SK-N-SH (cell line): ENCODE measurements at regions not wholly inside any gene's neighbourhood (a gene's known extent, or its start where the extent isn't known, plus 50 kb on each side); places are given as distances from the start of the nearest gene placed in this dataset.

Source experiments
- CTCF ChIA-PET: fragments of 300-600, 350-600 bp; formaldehyde crosslinking; extraction: SDS; loops from one replicate; lab custom pipeline; 2021; lab: Yijun Ruan, JAX
- POLR2A ChIA-PET: fragments of 350-600 bp; sonication (Branson Sonifier 250); formaldehyde crosslinking; extraction: SDS; loops from one replicate; lab custom pipeline; 2020; ENCODE audit warnings: antibody characterized with exemption, inconsistent platforms; lab: Yijun Ruan, JAX
- DNase-seq: peaks from one replicate; pipeline ENCODE4 v3.0.0; 2012
- H2AFZ ChIP-seq: fragments of 200-600 bp; sonication (generic); 2 replicates; pipeline ENCODE4 v1.8.1; 2016; ENCODE audit warnings: antibody characterized with exemption, mild to moderate bottlenecking, low read depth
- H3F3A ChIP-seq: fragments of 200-600 bp; sonication (generic); replicated peaks from 2 replicates; pipeline ENCODE3; 2016; ENCODE audit warnings: antibody characterized with exemption, mild to moderate bottlenecking; ENCODE audit not compliant: insufficient read depth
- H3K27ac ChIP-seq, 2 experiments: fragments of 200-500 bp in 1 of 2; fragments of 200-600 bp in 1 of 2; sonication (Bioruptor generic) in 1 of 2; sonication (generic), shearing (Covaris generic) in 1 of 2; 2 replicates each; pipeline versions ENCODE4 v1.5.1 to v1.6.1; 2014 to 2016; ENCODE audit warnings: low read depth in 2 of 2, inconsistent platforms in 1 of 2, low read length in 1 of 2, mild to moderate bottlenecking in 1 of 2, mixed read lengths in 1 of 2
- H3K27me3 ChIP-seq: fragments of 200-600 bp; sonication (generic), shearing (Covaris generic); 2 replicates; pipeline ENCODE4 v1.6.1; 2016; ENCODE audit warnings: mixed run types; ENCODE audit not compliant: insufficient read depth
- H3K36me3 ChIP-seq, 2 experiments: fragments of 200-500 bp in 1 of 2; fragments of 200-600 bp in 1 of 2; sonication (Bioruptor generic) in 1 of 2; sonication (generic) in 1 of 2; replicated peaks in 1 of 2; 2 replicates each; pipeline versions ENCODE3 to v1.5.1; 2014 to 2016; ENCODE audit warnings: low read length in 1 of 2, mild to moderate bottlenecking in 1 of 2; ENCODE audit not compliant: insufficient read depth in 2 of 2, control insufficient read depth in 1 of 2
- H3K4me1 ChIP-seq, 2 experiments: fragments of 200-500 bp in 1 of 2; fragments of 200-600 bp in 1 of 2; sonication (Bioruptor generic) in 1 of 2; sonication (generic), shearing (Covaris generic) in 1 of 2; 2 replicates each; pipeline versions ENCODE4 v1.5.1 to v1.6.1; 2014 to 2016; ENCODE audit warnings: low read depth in 1 of 2, low read length in 1 of 2, mixed run types in 1 of 2; ENCODE audit not compliant: insufficient read depth in 2 of 2, control insufficient read depth in 1 of 2
- H3K4me2 ChIP-seq: fragments of 200-600 bp; sonication (generic), shearing (Covaris generic); 2 replicates; pipeline ENCODE4 v1.6.1; 2017; ENCODE audit warnings: mixed run types
- H3K4me3 ChIP-seq, 2 experiments: fragments of 200-500 bp in 1 of 2; fragments of 200-600 bp in 1 of 2; sonication (Bioruptor generic) in 1 of 2; sonication (generic), shearing (Covaris generic) in 1 of 2; 2 replicates each; pipeline versions ENCODE4 v1.5.1 to v1.8.1; 2014 to 2016; ENCODE audit warnings: low read depth in 2 of 2, inconsistent platforms in 1 of 2, low read length in 1 of 2, mild to moderate bottlenecking in 1 of 2, mixed read lengths in 1 of 2, moderate library complexity in 1 of 2
- H3K79me2 ChIP-seq: fragments of 200-600 bp; sonication (generic); 2 replicates; pipeline ENCODE4 v1.8.1; 2017; ENCODE audit warnings: mild to moderate bottlenecking; ENCODE audit not compliant: insufficient read depth
- H3K9ac ChIP-seq: fragments of 200-600 bp; sonication (generic); 2 replicates; pipeline ENCODE4 v1.6.1; 2017; ENCODE audit warnings: mixed run types
- H3K9me2 ChIP-seq: fragments of 200-600 bp; sonication (generic); 2 replicates; pipeline ENCODE4 v1.6.1; 2017; ENCODE audit warnings: mixed run types
- H3K9me3 ChIP-seq: fragments of 200-600 bp; sonication (generic); 2 replicates; pipeline ENCODE4 v1.6.1; 2017; ENCODE audit warnings: mixed run types, mild to moderate bottlenecking, moderate library complexity
- H4K20me1 ChIP-seq: fragments of 200-600 bp; sonication (generic); 2 replicates; pipeline ENCODE4 v1.6.1; 2017; ENCODE audit warnings: mild to moderate bottlenecking, mixed run types; ENCODE audit not compliant: insufficient read depth
- ELF1 ChIP-seq: IDR thresholded peaks from 2 replicates; pipeline ENCODE4 v1.4.0; 2012
- EP300 ChIP-seq, 2 experiments: IDR thresholded peaks; 2 replicates each; pipeline versions ENCODE4 v1.4.0 to v1.6.1; 2012; ENCODE audit warnings: borderline replicate concordance in 1 of 2, low read depth in 1 of 2, low read length in 1 of 2
- FOSL2 ChIP-seq: IDR thresholded peaks from 2 replicates; pipeline ENCODE4 v1.4.0; 2012; ENCODE audit warnings: low read depth, mild to moderate bottlenecking, moderate library complexity, borderline replicate concordance
- FOXM1 ChIP-seq: IDR thresholded peaks from 2 replicates; pipeline ENCODE4 v1.4.0; 2012; ENCODE audit warnings: low read depth, mild to moderate bottlenecking
- MEF2A ChIP-seq: IDR thresholded peaks from 2 replicates; pipeline ENCODE4 v1.4.0; 2012; ENCODE audit warnings: low read depth, borderline replicate concordance
- MXI1 ChIP-seq: IDR thresholded peaks from 2 replicates; pipeline ENCODE4 v1.6.1; 2012; ENCODE audit warnings: mild to moderate bottlenecking, low read depth, low read length, improper control_type of control experiment
- POLR2AphosphoS5 ChIP-seq: IDR thresholded peaks from 2 replicates; pipeline ENCODE4 v1.6.1; 2012; ENCODE audit warnings: low read depth, low read length
- RAD21 ChIP-seq: IDR thresholded peaks from 2 replicates; pipeline ENCODE4 v1.6.1; 2012; ENCODE audit warnings: mild to moderate bottlenecking, low read length
- RCOR1 ChIP-seq: fragments of 150-350 bp; IDR thresholded peaks from 2 replicates; pipeline ENCODE4 v1.6.1; 2017; ENCODE audit warnings: antibody characterized with exemption, low read length
- RXRA ChIP-seq: IDR thresholded peaks from 2 replicates; pipeline ENCODE4 v1.4.0; 2012; ENCODE audit warnings: low read depth, mild to moderate bottlenecking, borderline replicate concordance
- SIN3A ChIP-seq: IDR thresholded peaks from 2 replicates; pipeline ENCODE4 v1.6.1; 2012; ENCODE audit warnings: low read depth, mild to moderate bottlenecking, low read length, moderate library complexity, borderline replicate concordance
- SMC3 ChIP-seq: IDR thresholded peaks from 2 replicates; pipeline ENCODE4 v1.6.1; 2012; ENCODE audit warnings: low read depth, low read length, improper control_type of control experiment
- TAF1 ChIP-seq: IDR thresholded peaks from 2 replicates; pipeline ENCODE4 v1.6.1; 2012; ENCODE audit warnings: low read depth, mild to moderate bottlenecking, low read length, moderate library complexity, borderline replicate concordance
- TCF12 ChIP-seq: IDR thresholded peaks from 2 replicates; pipeline ENCODE4 v1.4.0; 2012
- TEAD4 ChIP-seq: IDR thresholded peaks from 2 replicates; pipeline ENCODE4 v1.4.0; 2012; ENCODE audit warnings: mild to moderate bottlenecking, borderline replicate concordance; ENCODE audit not compliant: insufficient read depth
- USF2 ChIP-seq: fragments of 150-350 bp; IDR thresholded peaks from 2 replicates; pipeline ENCODE4 v1.6.1; 2017; ENCODE audit warnings: antibody characterized with exemption, low read length, low read depth, borderline replicate concordance
- whole genome bisulfite sequencing: methylation state at CpG from one replicate; pipeline ENCODE4 v1.1.6; 2017; ENCODE audit warnings: low lambda C conversion rate; 5-methylcytosine and 5-hydroxymethylcytosine counted together
- TF ChIP-seq, protein P1 (sequence below): IDR thresholded peaks from 2 replicates; pipeline ENCODE4 v1.4.0; 2012; ENCODE audit warnings: low read depth, borderline replicate concordance

GRCh38 chr2:177318613-177319012 lies 54.1 kb upstream of the NFE2L2 start:
- DNase-seq = no peak
- CTCF ChIA-PET = no interaction called here
- no peak overlapping the region for H3K9ac ChIP-seq
- no peaks in the 10 kb centered on the region for H3K27me3 ChIP-seq
- no peak overlapping the region for H2AFZ ChIP-seq
- H3K4me3 ChIP-seq = no peak overlapping the region
- no peaks in the 10 kb centered on the region for H3K9me2 ChIP-seq
- POLR2A ChIA-PET = no interaction called here
- no peak overlapping the region for H3K4me2 ChIP-seq
- no peaks in the 10 kb centered on the region for H3K79me2 ChIP-seq
- WGBS = 100% methylated on average over 1 of the region's 1 CpG
- no peaks in the 10 kb centered on the region for H3K9me3 ChIP-seq
- H3K4me1 ChIP-seq = 0 out of 4 replicates have a peak, but pooled peaks cover 0 to 7% of the 10 kb centered on the region in 2 experiments
- H3K36me3 ChIP-seq = peaks cover 0 to 18% of the 10 kb centered on the region in 2 experiments
- H3K27ac ChIP-seq = no peak overlapping the region
- TF ChIP-seq MEF2A = no peak
- TF ChIP-seq, all 33 proteins: peak for 0
- H4K20me1 ChIP-seq = no peaks in the 10 kb centered on the region
- peaks cover 5% of the 10 kb centered on the region for H3F3A ChIP-seq

DNA sequence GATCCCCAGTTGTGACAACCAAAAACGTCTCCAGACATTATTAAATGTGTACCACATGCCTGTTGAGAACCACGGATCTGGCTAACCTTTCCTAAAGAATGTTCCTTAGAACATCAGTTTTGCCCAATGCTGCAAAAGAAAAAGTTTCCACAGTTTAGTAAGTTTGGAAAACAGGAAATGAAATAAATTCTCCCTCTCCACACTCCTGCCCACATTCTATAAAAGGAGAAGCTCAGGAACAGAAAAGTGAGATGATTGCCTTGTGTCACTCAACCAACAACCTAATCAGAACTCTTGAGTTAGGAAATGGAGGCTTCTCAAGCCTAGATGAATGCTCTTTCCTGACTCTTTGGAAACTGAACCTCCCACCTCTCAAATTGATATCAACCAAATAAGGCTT lies 56.1 kb upstream of the NFE2L2 start:
- ChIA-PET POLR2A (no interaction called here), CTCF (no interaction called here)
- 86% methylated on average over 2 of the region's 2 CpGs for WGBS
- Histone ChIP-seq H3K27ac (no peak overlapping the region), H3K9ac (no peak overlapping the region), H3K4me2 (no peak overlapping the region), H4K20me1 (no peaks in the 10 kb centered on the region), H3K79me2 (no peaks in the 10 kb centered on the region), H3K4me3 (no peak overlapping the region), H3K27me3 (no peaks in the 10 kb centered on the region), H3F3A (no peaks in the 10 kb centered on the region), H3K9me2 (no peaks in the 10 kb centered on the region), H3K4me1 (no peaks in the 10 kb centered on the region), H2AFZ (no peak overlapping the region), H3K9me3 (no peaks in the 10 kb centered on the region), H3K36me3 (peaks cover 0 to 18% of the 10 kb centered on the region in 2 experiments)
- no peak for DNase-seq
- no peak for TF ChIP-seq USF2
- no peak for TF ChIP-seq TEAD4
- TF ChIP-seq FOSL2 = no peak
- TF ChIP-seq, protein P1, sequence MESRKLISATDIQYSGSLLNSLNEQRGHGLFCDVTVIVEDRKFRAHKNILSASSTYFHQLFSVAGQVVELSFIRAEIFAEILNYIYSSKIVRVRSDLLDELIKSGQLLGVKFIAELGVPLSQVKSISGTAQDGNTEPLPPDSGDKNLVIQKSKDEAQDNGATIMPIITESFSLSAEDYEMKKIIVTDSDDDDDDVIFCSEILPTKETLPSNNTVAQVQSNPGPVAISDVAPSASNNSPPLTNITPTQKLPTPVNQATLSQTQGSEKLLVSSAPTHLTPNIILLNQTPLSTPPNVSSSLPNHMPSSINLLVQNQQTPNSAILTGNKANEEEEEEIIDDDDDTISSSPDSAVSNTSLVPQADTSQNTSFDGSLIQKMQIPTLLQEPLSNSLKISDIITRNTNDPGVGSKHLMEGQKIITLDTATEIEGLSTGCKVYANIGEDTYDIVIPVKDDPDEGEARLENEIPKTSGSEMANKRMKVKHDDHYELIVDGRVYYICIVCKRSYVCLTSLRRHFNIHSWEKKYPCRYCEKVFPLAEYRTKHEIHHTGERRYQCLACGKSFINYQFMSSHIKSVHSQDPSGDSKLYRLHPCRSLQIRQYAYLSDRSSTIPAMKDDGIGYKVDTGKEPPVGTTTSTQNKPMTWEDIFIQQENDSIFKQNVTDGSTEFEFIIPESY = no peak
- no peak for TF ChIP-seq EP300 (IDR thresholded peaks at IDR 0.05; ENCODE audit: borderline replicate concordance in 1 of 2, low read depth in 1 of 2, low read length in 1 of 2)
- no peak for TF ChIP-seq MXI1
- no peak for TF ChIP-seq SIN3A
- TF ChIP-seq RXRA = no peak
- TF ChIP-seq RAD21 = no peak
- TF ChIP-seq FOXM1 = no peak
- TF ChIP-seq TAF1 = no peak
- no peak for TF ChIP-seq ELF1
- no peak for TF ChIP-seq TCF12
- TF ChIP-seq POLR2AphosphoS5 = no peak
- TF ChIP-seq RCOR1 = no peak
- no peak for TF ChIP-seq SMC3
